ENCODE measurements at regions not wholly inside any gene's neighbourhood (a gene's known extent, or its start where the extent isn't known, plus 50 kb on each side); places are given as distances from the start of the nearest gene placed in this dataset.

GRCh38 chr2:236857246-236857645 is 228.4 kb upstream of the COPS8 start:
- Histone ChIP-seq H3K27ac (no peak overlapping the region), H3K4me3 (no peak overlapping the region), H3K9me3 (no peaks in the 10 kb centered on the region), H3K4me1 (peaks cover 0 to 8% (median 0%) of the 10 kb centered on the region in 4 donors), H3K27me3 (no peaks in the 10 kb centered on the region), H3K36me3 (no peaks in the 10 kb centered on the region)
- intact Hi-C loops (cut with DNase I; ENCODE audit: low total_unique reads) = no loop called here
- no peak for DNase-seq
- WGBS, 5 donors = 73 to 90% (median 80%) methylated on average over 7 to 10 of the region's 10 CpGs
- TF ChIP-seq CTCF (IDR thresholded peaks at IDR 0.05) = no peak
- no peak for TF ChIP-seq POLR2AphosphoS5 (IDR thresholded peaks at IDR 0.05)
- no peak for TF ChIP-seq EP300 (IDR thresholded peaks at IDR 0.05)

GRCh38 chr2:236857781-236858180 is 227.9 kb upstream of the COPS8 start:
- Histone ChIP-seq H3K4me3 (no peak overlapping the region), H3K4me1 (peaks cover 0 to 5% (median 0%) of the 10 kb centered on the region in 4 donors), H3K27ac (no peak overlapping the region), H3K27me3 (no peaks in the 10 kb centered on the region), H3K36me3 (no peaks in the 10 kb centered on the region), H3K9me3 (no peaks in the 10 kb centered on the region)
- intact Hi-C loops (cut with DNase I; ENCODE audit: low total_unique reads) = no loop called here
- no peak for DNase-seq
- no peak for TF ChIP-seq EP300 (IDR thresholded peaks at IDR 0.05)
- TF ChIP-seq POLR2A (IDR thresholded peaks at IDR 0.05) = no peak
- TF ChIP-seq POLR2AphosphoS5 (IDR thresholded peaks at IDR 0.05) = no peak
- TF ChIP-seq CTCF (IDR thresholded peaks at IDR 0.05) = no peak
- WGBS, 5 donors = 91 to 94% (median 92%) methylated on average over 7 of the region's 7 CpGs

GRCh38 chr2:236858661-236859060 is 227.0 kb upstream of the COPS8 start:
- no peaks in the 10 kb centered on the region for H3K9me3 ChIP-seq
- TF ChIP-seq POLR2AphosphoS5 (IDR thresholded peaks at IDR 0.05) (no peak), POLR2A (IDR thresholded peaks at IDR 0.05) (no peak), CTCF (IDR thresholded peaks at IDR 0.05) (no peak), EP300 (IDR thresholded peaks at IDR 0.05) (no peak)

GRCh38 chr2:236859908-236860307 is 225.8 kb upstream of the COPS8 start:
- Histone ChIP-seq H3K27ac (no peak overlapping the region), H3K4me1 (peaks cover 0 to 5% (median 0%) of the 10 kb centered on the region in 4 donors), H3K36me3 (no peaks in the 10 kb centered on the region), H3K27me3 (no peaks in the 10 kb centered on the region), H3K4me3 (no peak overlapping the region), H3K9me3 (peaks cover 0 to 6% (median under 1%) of the 10 kb centered on the region in 4 donors)
- DNase-seq = no peak
- intact Hi-C loops (cut with DNase I; ENCODE audit: low total_unique reads) = no loop called here
- no peak for TF ChIP-seq CTCF (IDR thresholded peaks at IDR 0.05)
- TF ChIP-seq EP300 (IDR thresholded peaks at IDR 0.05) = no peak
- TF ChIP-seq POLR2AphosphoS5 (IDR thresholded peaks at IDR 0.05) = no peak
- TF ChIP-seq POLR2A (IDR thresholded peaks at IDR 0.05) = no peak
- 65 to 84% (median 79%) methylated on average over 7 of the region's 7 CpGs for WGBS, 5 donors

More at GRCh38 chr2:236858661-236859060, 227.0 kb upstream of the COPS8 start:
- H3K4me3 ChIP-seq = no peak overlapping the region
- intact Hi-C loops (cut with DNase I; ENCODE audit: low total_unique reads) = no loop called here
- H3K27me3 ChIP-seq = no peaks in the 10 kb centered on the region
- peaks cover 0 to 5% (median 0%) of the 10 kb centered on the region in 4 donors for H3K4me1 ChIP-seq
- no peaks in the 10 kb centered on the region for H3K36me3 ChIP-seq
- H3K27ac ChIP-seq = no peak overlapping the region
- 79 to 90% (median 87%) methylated on average over 3 to 5 of the region's 5 CpGs for WGBS, 5 donors
- no peak for DNase-seq
